Heart left ventricle (tissue), 16 donors: ENCODE measurements at regions not wholly inside any gene's neighbourhood (a gene's known extent, or its start where the extent isn't known, plus 50 kb on each side); places are given as distances from the start of the nearest gene placed in this dataset.

Experiments
- ATAC-seq, 4 donors: fragments of 200-7000 bp; cut with Tn5 transposase; one replicate each; pipeline ENCODE4 v1.9.1; 2020 to 2022; ENCODE audit warnings: moderate library complexity in 4 of 4, mild to moderate bottlenecking in 3 of 4, moderate number of reproducible peaks in 1 of 4
- DNase-seq, 5 donors: peaks; one replicate each; pipeline ENCODE4 v3.0.0-alpha.2; 2020
- H3K27ac ChIP-seq, 12 donors: fragments of 200-600 bp; sonication (generic) in 4 of 12; one replicate each; pipeline versions ENCODE4 v1.5.0 to v1.8.0; 2016 to 2022; ENCODE audit warnings: mild to moderate bottlenecking in 2 of 12
- H3K27me3 ChIP-seq, 9 donors: fragments of 200-600 bp; sonication (generic) in 2 of 9; one replicate each; pipeline versions ENCODE4 v1.5.1 to v1.8.0; 2016 to 2022; ENCODE audit warnings: mild to moderate bottlenecking in 3 of 9
- H3K36me3 ChIP-seq, 9 donors: fragments of 200-600 bp; sonication (generic) in 2 of 9; one replicate each; pipeline versions ENCODE4 v1.5.0 to v1.8.0; 2018 to 2022; ENCODE audit warnings: mild to moderate bottlenecking in 2 of 9
- H3K4me1 ChIP-seq, 12 donors: fragments of 200-600 bp; sonication (generic) in 4 of 12; one replicate each; pipeline versions ENCODE4 v1.5.0 to v1.8.0; 2016 to 2022; ENCODE audit warnings: mild to moderate bottlenecking in 3 of 12
- H3K4me3 ChIP-seq, 12 donors: fragments of 200-600 bp; sonication (generic) in 4 of 12; one replicate each; pipeline versions ENCODE4 v1.5.0 to v1.8.0; 2017 to 2022; ENCODE audit warnings: mild to moderate bottlenecking in 9 of 12, moderate library complexity in 4 of 12
- H3K9me3 ChIP-seq, 12 donors: fragments of 200-600 bp; sonication (generic) in 4 of 12; one replicate each; pipeline versions ENCODE4 v1.5.0 to v1.8.0; 2016 to 2022; ENCODE audit warnings: mild to moderate bottlenecking in 1 of 12
- CTCF ChIP-seq, 12 donors: fragments of 200-600 bp; sonication (generic) in 4 of 12; IDR thresholded peaks; one replicate each; pipeline versions ENCODE4 v1.5.0 to v1.8.0; 2018 to 2022; ENCODE audit warnings: antibody characterized with exemption in 12 of 12, mild to moderate bottlenecking in 5 of 12
- POLR2A ChIP-seq, 2 donors: fragments of 450-650 bp; IDR thresholded peaks; one replicate each; pipeline ENCODE4 v1.6.1; 2017; ENCODE audit warnings: antibody characterized with exemption in 2 of 2, mild to moderate bottlenecking in 2 of 2, moderate library complexity in 2 of 2
- WGBS, 4 donors: extraction: QIAGEN DNeasy Blood & Tissue Kit in 2 of 4; methylation state at CpG; one replicate each; pipeline versions ENCODE4 v1.1.5 to v1.1.7; 2013 to 2018; 5-methylcytosine and 5-hydroxymethylcytosine counted together
- intact Hi-C, 10 donors: fragments of 100-400 bp; cut with DNase I; formaldehyde crosslinking; loops; one replicate each; pipeline versions ENCODE4 v1.11.1 to v1.14.2; 2022
- donor health status: ischemic (EF 13 %, LVEDD 7.1; RV severe dilation, severe dysfunction).
- donor health status: healthy with polysubstance abuse.
- donor health status: DM: no; HTN: yes; CAD: no.
- donor health status: DM: no; HTN: no; CAD: no.
- donor health status: ischemic (EF 25% LVEDD 6.9; RV normal size, moderate dysfunction).
- donor health status: ischemic (EF 25% LVEDD 5.7; RV mildly dilated, moderate dysfunction).
- donor health status: healthy.
- donor health status: DM: yes; HTN: yes; CAD: no.
- donor health status: ischemic (EF 35%, LVEDD 5.7; RV mildly dilated, moderate dysfunction).
- donor health status: nonischemic (EF 11% LVEDD 7.7; RV severe dilation, severe dysfunction).
- donor health status: DM: yes; HTN: yes; CAD: no.
- donor health status: PGD.
- donor health status: ischemic (EF 29% LVEDD 5.4; RV normal size, mild dysfunction).
- donor health status: nonischemic (EF 23%, LVEDD 6.1; RV moderate dilation, normal function).

GRCh38 chr15:38153781-38154180 is 98.9 kb upstream of the SPRED1 start:
- no peak for TF ChIP-seq CTCF (IDR thresholded peaks at IDR 0.05)
- no peak for TF ChIP-seq POLR2A (IDR thresholded peaks at IDR 0.05)
- H3K9me3 ChIP-seq: peaks cover 0 to 40% (median 15%) of the 10 kb centered on the region in 12 donors
- DNase-seq: no peak
- H3K36me3 ChIP-seq: no peaks in the 10 kb centered on the region
- no peaks in the 10 kb centered on the region for H3K27me3 ChIP-seq
- no peaks in the 10 kb centered on the region for H3K4me1 ChIP-seq
- no peak for ATAC-seq
- no peak overlapping the region for H3K4me3 ChIP-seq
- no peak overlapping the region for H3K27ac ChIP-seq
- intact Hi-C loops: no loop called here

- H3K4me3 ChIP-seq: no peak overlapping the region
- no peak overlapping the region for H3K27ac ChIP-seq
- 77 to 85% (median 82%) methylated on average over 1 of the region's 1 CpG for WGBS, 4 donors
- no peaks in the 10 kb centered on the region for H3K27me3 ChIP-seq
- H3K4me1 ChIP-seq: no peaks in the 10 kb centered on the region
- no peak for DNase-seq
- no peaks in the 10 kb centered on the region for H3K36me3 ChIP-seq
- TF ChIP-seq POLR2A (IDR thresholded peaks at IDR 0.05) (no peak), CTCF (IDR thresholded peaks at IDR 0.05) (no peak)
- intact Hi-C loops: no loop called here
- H3K9me3 ChIP-seq: peaks cover 0 to 40% (median 15%) of the 10 kb centered on the region in 12 donors
- no peak for ATAC-seq
These were observed 98.4 kb upstream of the SPRED1 start for GRCh38 chr15:38154255-38154654.

GRCh38 chr15:38154837-38155236 is 97.8 kb upstream of the SPRED1 start:
- Histone ChIP-seq H3K9me3 (peaks cover 0 to 39% (median 15%) of the 10 kb centered on the region in 12 donors), H3K4me1 (no peaks in the 10 kb centered on the region), H3K4me3 (no peak overlapping the region), H3K36me3 (no peaks in the 10 kb centered on the region), H3K27me3 (no peaks in the 10 kb centered on the region), H3K27ac (no peak overlapping the region)
- WGBS, 4 donors: 84 to 85% (median 84%) methylated on average over 3 of the region's 3 CpGs
- ATAC-seq (no peak), DNase-seq (no peak)
- intact Hi-C loops: no loop called here
- TF ChIP-seq POLR2A (IDR thresholded peaks at IDR 0.05) (no peak), CTCF (IDR thresholded peaks at IDR 0.05) (no peak)

GRCh38 chr15:38163658-38164057 is 89.0 kb upstream of the SPRED1 start:
- Histone ChIP-seq H3K36me3 (no peaks in the 10 kb centered on the region), H3K4me3 (no peak overlapping the region), H3K9me3 (no peaks in the 10 kb centered on the region), H3K4me1 (no peaks in the 10 kb centered on the region), H3K27me3 (no peaks in the 10 kb centered on the region), H3K27ac (no peak overlapping the region)
- no peak for TF ChIP-seq CTCF (IDR thresholded peaks at IDR 0.05)
- no peak for TF ChIP-seq POLR2A (IDR thresholded peaks at IDR 0.05)
- ATAC-seq (no peak), DNase-seq (no peak)
- intact Hi-C loops: no loop called here
